Calu3 (cell line): ENCODE measurements at regions not wholly inside any gene's neighbourhood (a gene's known extent, or its start where the extent isn't known, plus 50 kb on each side); places are given as distances from the start of the nearest gene placed in this dataset.

ENCODE experiments used
- BruUV-seq: library from RNA; stranded (reverse); fragments of 400-500 nt; replicated peaks from 2 replicates; lab custom pipeline; 2021; lab: Mats Ljungman, UMichigan
- CTCF ChIA-PET: fragments of 300-600 bp; sonication (Branson Sonifier 250); formaldehyde crosslinking; loops from one replicate; lab custom pipeline; 2022; ENCODE audit warnings: antibody characterized with exemption; lab: Charles Lee
- DNase-seq: peaks from one replicate; pipeline ENCODE4 v3.0.0; 2022
- H3K27ac Mint-ChIP-seq: one replicate; pipeline ENCODE4 v1.8.0; 2022; ENCODE audit warnings: mixed read lengths; ENCODE audit not compliant: unreplicated experiment
- H3K27me3 Mint-ChIP-seq: one replicate; pipeline ENCODE4 v1.8.0; 2022; ENCODE audit warnings: mixed read lengths; ENCODE audit not compliant: unreplicated experiment
- H3K36me3 Mint-ChIP-seq: one replicate; pipeline ENCODE4 v1.8.0; 2022; ENCODE audit warnings: mild to moderate bottlenecking, moderate library complexity, mixed read lengths; ENCODE audit not compliant: insufficient read depth, unreplicated experiment
- H3K4me1 Mint-ChIP-seq: one replicate; pipeline ENCODE4 v1.8.0; 2022; ENCODE audit warnings: mild to moderate bottlenecking, low read depth, mixed read lengths; ENCODE audit not compliant: unreplicated experiment
- H3K4me3 Mint-ChIP-seq: one replicate; pipeline ENCODE4 v1.8.0; 2022; ENCODE audit warnings: mild to moderate bottlenecking, low read depth, moderate library complexity, mixed read lengths; ENCODE audit not compliant: unreplicated experiment
- H3K9me3 Mint-ChIP-seq: one replicate; pipeline ENCODE4 v1.8.0; 2022; ENCODE audit warnings: low read depth, mixed read lengths; ENCODE audit not compliant: unreplicated experiment
- intact Hi-C: fragments of 100-400 bp; cut with micrococcal nuclease; formaldehyde crosslinking; loops from one replicate; pipeline ENCODE4 v1.10.0; 2022; ENCODE audit not compliant: unreplicated experiment
- TF ChIP-seq, protein P1 (sequence below): fragments of 200-600 bp; IDR thresholded peaks from one replicate; pipeline ENCODE4 v1.8.0; 2022; ENCODE audit warnings: antibody characterized with exemption; ENCODE audit not compliant: unreplicated experiment

DNA sequence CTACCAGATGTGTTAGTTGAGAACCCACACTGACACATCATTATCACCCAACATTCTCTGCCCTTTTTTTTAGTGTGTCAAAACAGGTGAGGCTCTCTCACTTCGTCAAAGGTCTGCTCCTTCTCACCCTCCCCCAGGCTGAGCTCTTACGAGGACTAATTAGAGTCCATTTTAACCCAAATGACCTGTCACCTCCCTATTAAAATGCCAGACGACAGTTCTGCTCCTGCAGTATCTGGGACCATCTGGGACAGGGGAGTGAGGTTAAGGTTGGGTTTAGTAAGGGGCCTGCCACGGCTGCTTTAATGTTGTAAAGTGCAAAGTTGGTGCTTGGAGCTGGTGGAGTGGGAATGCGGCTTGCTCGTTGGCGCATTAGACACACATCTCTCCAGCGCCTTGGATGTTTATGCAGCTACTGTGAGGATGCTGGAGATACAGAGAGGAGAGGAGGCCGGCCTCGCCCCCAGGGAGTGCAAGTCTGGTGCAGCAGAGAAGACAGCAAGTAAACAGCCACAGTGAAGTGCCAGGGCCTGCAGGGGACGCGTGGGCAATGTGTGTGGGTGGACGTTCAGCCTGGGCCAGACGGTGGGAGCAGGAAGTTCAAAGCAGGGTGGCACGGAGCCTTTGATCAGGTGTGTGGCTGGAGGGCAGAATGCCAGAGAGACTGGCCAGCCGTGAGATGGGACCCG is 96.2 kb downstream of the C9orf50 start:
- H3K27me3 Mint-ChIP-seq = no peaks in the 10 kb centered on the region
- intact Hi-C loops = no loop called here
- no peak overlapping the region for H3K4me3 Mint-ChIP-seq
- H3K27ac Mint-ChIP-seq = no peak overlapping the region
- peaks cover 6% of the 10 kb centered on the region for H3K36me3 Mint-ChIP-seq
- no peak for DNase-seq
- BruUV-seq = no TSS peak
- CTCF ChIA-PET = interaction anchor here (1.2 kb wide), 1 partner anchor 23 kb away, joined by 3 read pairs; no protein-coding TSS in a partner anchor
- peaks cover 9% of the 10 kb centered on the region for H3K4me1 Mint-ChIP-seq
- TF ChIP-seq, protein P1, sequence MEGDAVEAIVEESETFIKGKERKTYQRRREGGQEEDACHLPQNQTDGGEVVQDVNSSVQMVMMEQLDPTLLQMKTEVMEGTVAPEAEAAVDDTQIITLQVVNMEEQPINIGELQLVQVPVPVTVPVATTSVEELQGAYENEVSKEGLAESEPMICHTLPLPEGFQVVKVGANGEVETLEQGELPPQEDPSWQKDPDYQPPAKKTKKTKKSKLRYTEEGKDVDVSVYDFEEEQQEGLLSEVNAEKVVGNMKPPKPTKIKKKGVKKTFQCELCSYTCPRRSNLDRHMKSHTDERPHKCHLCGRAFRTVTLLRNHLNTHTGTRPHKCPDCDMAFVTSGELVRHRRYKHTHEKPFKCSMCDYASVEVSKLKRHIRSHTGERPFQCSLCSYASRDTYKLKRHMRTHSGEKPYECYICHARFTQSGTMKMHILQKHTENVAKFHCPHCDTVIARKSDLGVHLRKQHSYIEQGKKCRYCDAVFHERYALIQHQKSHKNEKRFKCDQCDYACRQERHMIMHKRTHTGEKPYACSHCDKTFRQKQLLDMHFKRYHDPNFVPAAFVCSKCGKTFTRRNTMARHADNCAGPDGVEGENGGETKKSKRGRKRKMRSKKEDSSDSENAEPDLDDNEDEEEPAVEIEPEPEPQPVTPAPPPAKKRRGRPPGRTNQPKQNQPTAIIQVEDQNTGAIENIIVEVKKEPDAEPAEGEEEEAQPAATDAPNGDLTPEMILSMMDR = no peak
- H3K9me3 Mint-ChIP-seq = peaks cover 10% of the 10 kb centered on the region

DNA sequence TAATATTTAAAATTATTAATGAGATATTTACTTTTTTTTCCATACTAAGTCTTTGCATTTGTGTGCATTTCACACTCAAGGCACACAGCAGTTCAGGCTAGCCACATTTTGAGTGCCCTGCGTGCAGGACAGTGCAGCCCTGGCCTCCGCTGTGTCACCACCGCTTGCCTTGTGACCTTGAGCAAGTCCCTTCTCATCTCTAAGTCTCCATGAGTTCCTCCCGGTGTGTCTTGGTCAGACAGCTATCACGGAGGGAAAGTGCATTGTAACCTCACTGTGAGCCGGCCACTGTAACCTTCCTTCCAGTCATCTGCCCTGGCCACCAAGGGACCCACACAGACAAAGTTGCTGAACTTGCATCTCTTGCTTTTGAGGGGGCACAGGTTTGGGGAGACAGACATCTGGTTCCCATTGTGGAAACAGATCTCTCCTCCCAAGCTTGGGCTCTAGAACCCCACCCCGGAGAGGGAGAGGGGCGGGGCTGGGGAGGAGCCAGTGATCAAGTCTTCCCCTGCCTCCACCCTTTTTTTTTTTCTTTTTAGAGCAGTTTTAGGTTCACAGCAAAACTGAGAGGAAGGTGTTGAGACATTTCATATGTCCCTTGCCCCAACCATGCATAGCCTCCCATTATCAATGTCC is 96.8 kb downstream of the C9orf50 start:
- H3K36me3 Mint-ChIP-seq = peaks cover 6% of the 10 kb centered on the region

DNA sequence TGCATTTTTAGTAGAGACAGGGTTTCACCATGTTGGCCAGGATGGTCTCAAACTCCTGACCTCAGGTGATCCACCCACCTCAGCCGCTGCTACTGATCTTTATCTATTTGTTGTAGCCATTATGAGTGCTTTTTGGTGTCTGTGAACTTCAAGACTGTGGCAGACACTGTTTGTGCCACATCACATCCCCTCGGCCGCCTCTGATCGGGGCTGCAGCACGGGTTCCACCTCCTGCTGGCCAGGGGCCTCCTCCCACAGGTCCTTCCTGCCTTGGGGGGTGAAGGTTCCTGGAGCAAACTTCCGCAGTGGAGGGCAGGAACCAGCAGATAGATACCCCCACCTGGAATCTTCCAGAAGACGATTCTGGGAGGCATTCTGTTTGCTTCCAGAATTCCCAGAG is 98.5 kb downstream of the C9orf50 start:
- peaks cover 4% of the 10 kb centered on the region for H3K9me3 Mint-ChIP-seq
- TF ChIP-seq, protein P1 = no peak
- no peak overlapping the region for H3K4me3 Mint-ChIP-seq
- H3K36me3 Mint-ChIP-seq = peaks cover 6% of the 10 kb centered on the region
- intact Hi-C loops = no loop called here
- CTCF ChIA-PET = no interaction called here
- H3K27me3 Mint-ChIP-seq = no peaks in the 10 kb centered on the region
- BruUV-seq = no TSS peak
- peaks cover 9% of the 10 kb centered on the region for H3K4me1 Mint-ChIP-seq
- H3K27ac Mint-ChIP-seq = no peak overlapping the region
- no peak for DNase-seq

More for the DNA sequence above, 96.8 kb downstream of the C9orf50 start:
- Mint-ChIP-seq H3K27me3 (no peaks in the 10 kb centered on the region), H3K9me3 (peaks cover 10% of the 10 kb centered on the region), H3K4me1 (peaks cover 9% of the 10 kb centered on the region), H3K4me3 (no peak overlapping the region), H3K27ac (no peak overlapping the region)
- BruUV-seq = no TSS peak
- DNase-seq = no peak
- CTCF ChIA-PET = interaction anchor here (1.2 kb wide), 1 partner anchor 24 kb away, joined by 3 read pairs; no protein-coding TSS in a partner anchor
- TF ChIP-seq, protein P1 = no peak
- intact Hi-C loops = no loop called here

DNA sequence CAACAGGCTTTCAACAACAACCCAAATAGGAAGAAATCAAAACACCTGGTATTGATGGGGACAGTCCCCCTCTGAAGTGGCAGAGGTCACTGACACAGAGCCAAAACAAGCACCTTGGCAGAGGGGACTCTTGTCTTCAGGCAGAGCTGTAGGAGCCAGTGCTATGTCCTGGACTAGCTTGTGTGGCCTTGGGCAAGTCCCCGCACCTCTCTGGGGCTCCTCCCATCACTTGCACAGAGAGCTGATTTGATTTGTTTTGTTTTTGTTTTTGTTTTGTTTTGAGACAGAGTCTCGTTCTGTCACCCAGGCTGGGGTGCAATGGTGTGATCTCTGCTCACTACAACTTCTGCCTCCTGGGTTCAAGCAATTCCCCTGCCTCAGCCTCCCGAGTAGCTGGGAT is 100.8 kb downstream of the C9orf50 start:
- intact Hi-C loops = no loop called here
- BruUV-seq = no TSS peak
- H3K27me3 Mint-ChIP-seq = no peaks in the 10 kb centered on the region
- no peak for DNase-seq
- H3K4me1 Mint-ChIP-seq = peaks cover 7% of the 10 kb centered on the region
- TF ChIP-seq, protein P1 = no peak
- peaks cover 5% of the 10 kb centered on the region for H3K36me3 Mint-ChIP-seq
- peaks cover 6% of the 10 kb centered on the region for H3K9me3 Mint-ChIP-seq
- no peak overlapping the region for H3K27ac Mint-ChIP-seq
- H3K4me3 Mint-ChIP-seq = no peak overlapping the region
- CTCF ChIA-PET = no interaction called here
